ENCODE measurements at regions not wholly inside any gene's neighbourhood (a gene's known extent, or its start where the extent isn't known, plus 50 kb on each side); places are given as distances from the start of the nearest gene placed in this dataset.

DNA sequence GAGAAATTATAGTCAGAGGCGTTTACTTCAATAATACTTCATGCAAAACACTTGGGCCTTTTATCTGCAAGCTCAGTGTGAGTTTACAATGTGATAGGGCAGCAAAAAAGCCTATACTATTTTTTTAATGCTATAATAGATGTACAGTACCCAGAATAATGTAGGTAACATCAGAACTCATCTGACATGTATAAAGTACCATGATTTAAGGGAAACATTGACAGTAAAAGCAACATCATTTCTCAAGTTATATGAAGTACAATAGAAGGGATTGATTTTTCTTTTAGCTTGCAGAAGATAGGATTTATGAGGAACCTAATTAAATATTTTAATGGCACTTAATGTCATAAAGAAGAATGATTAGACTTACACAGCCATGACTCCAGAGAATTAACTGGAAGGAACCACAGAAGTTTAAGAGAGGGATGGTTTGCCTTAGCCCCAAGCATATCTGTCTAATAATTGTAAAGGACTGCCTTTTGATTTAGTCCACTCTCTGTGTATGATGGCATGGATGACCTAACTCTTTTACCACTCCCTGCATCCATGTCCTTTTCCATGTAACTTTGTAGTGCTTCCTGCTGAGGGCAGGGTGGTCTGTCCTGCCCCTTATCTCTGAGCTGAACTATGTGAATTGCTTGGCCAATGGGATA, 55.9 kb upstream of the MIS18BP1 start:
- Histone ChIP-seq H3K27me3 (no peaks in the 10 kb centered on the region), H3K4me1 (no peaks in the 10 kb centered on the region), H3K9me3 (peaks cover 0 to 10% (median 2%) of the 10 kb centered on the region in 4 donors), H3K4me3 (no peak overlapping the region), H3K36me3 (no peaks in the 10 kb centered on the region), H3K27ac (no peak overlapping the region)
- no peak for DNase-seq
- WGBS, 5 donors, result 71 to 79% (median 78%) methylated on average over 1 of the region's 1 CpG
- TF ChIP-seq POLR2AphosphoS5 (IDR thresholded peaks at IDR 0.05) (no peak), EP300 (IDR thresholded peaks at IDR 0.05) (no peak), POLR2A (IDR thresholded peaks at IDR 0.05) (no peak), CTCF (IDR thresholded peaks at IDR 0.05) (no peak)
- intact Hi-C loops (cut with DNase I; ENCODE audit: low total_unique reads), result no loop called here
